ENCODE measurements at regions not wholly inside any gene's neighbourhood (a gene's known extent, or its start where the extent isn't known, plus 50 kb on each side); places are given as distances from the start of the nearest gene placed in this dataset.

GRCh38 chr3:154668835-154669234 lies 238.8 kb upstream of the GPR149 start:
- TF ChIP-seq CTCF (IDR thresholded peaks at IDR 0.05) (no peak), EP300 (IDR thresholded peaks at IDR 0.05) (no peak)

All from upper lobe of left lung (tissue), 4 donors.